ENCODE measurements at regions not wholly inside any gene's neighbourhood (a gene's known extent, or its start where the extent isn't known, plus 50 kb on each side); places are given as distances from the start of the nearest gene placed in this dataset.

- H3K9me3 ChIP-seq (ENCODE audit: control insufficient read depth, low read depth, low read length): no peaks in the 10 kb centered on the region
- no peaks in the 10 kb centered on the region for H3K27me3 ChIP-seq (ENCODE audit: control insufficient read depth, insufficient read depth, low read length)
- H3K27ac ChIP-seq (ENCODE audit: low read length): no peak overlapping the region
- WGBS (ENCODE audit: insufficient coverage, low lambda C conversion rate): 92% methylated on average over 2 of the region's 3 CpGs
- no peaks in the 10 kb centered on the region for H3K4me1 ChIP-seq (ENCODE audit: control insufficient read depth, insufficient read depth, low read length)
- no peaks in the 10 kb centered on the region for H3K36me3 ChIP-seq (ENCODE audit: control insufficient read depth, insufficient read depth, low read length)
- H3K4me3 ChIP-seq (ENCODE audit: low read length): no peak overlapping the region
- no peak for DNase-seq
These were observed 225.3 kb upstream of the TLE4 start for GRCh38 chr9:79346350-79347020.

GRCh38 chr9:79352322-79352721, 219.4 kb upstream of the TLE4 start:
- no CpG with 5 or more reads among the region's 3 CpGs for WGBS (ENCODE audit: insufficient coverage, low lambda C conversion rate)
- Histone ChIP-seq H3K27ac (ENCODE audit: low read length) (no peak overlapping the region), H3K4me1 (ENCODE audit: control insufficient read depth, insufficient read depth, low read length) (no peaks in the 10 kb centered on the region), H3K4me3 (ENCODE audit: low read length) (no peak overlapping the region), H3K36me3 (ENCODE audit: control insufficient read depth, insufficient read depth, low read length) (no peaks in the 10 kb centered on the region), H3K9me3 (ENCODE audit: control insufficient read depth, low read depth, low read length) (no peaks in the 10 kb centered on the region), H3K27me3 (ENCODE audit: control insufficient read depth, insufficient read depth, low read length) (peaks cover 2% of the 10 kb centered on the region)
- DNase-seq: no peak

GRCh38 chr9:79353856-79354520, 217.8 kb upstream of the TLE4 start:
- H3K27ac ChIP-seq (ENCODE audit: low read length): no peak overlapping the region
- no peaks in the 10 kb centered on the region for H3K36me3 ChIP-seq (ENCODE audit: control insufficient read depth, insufficient read depth, low read length)
- H3K4me3 ChIP-seq (ENCODE audit: low read length): no peak overlapping the region
- DNase-seq: no peak
- H3K4me1 ChIP-seq (ENCODE audit: control insufficient read depth, insufficient read depth, low read length): no peaks in the 10 kb centered on the region
- WGBS (ENCODE audit: insufficient coverage, low lambda C conversion rate): no CpG with 5 or more reads among the region's 2 CpGs
- H3K27me3 ChIP-seq (ENCODE audit: control insufficient read depth, insufficient read depth, low read length): peaks cover 2% of the 10 kb centered on the region
- H3K9me3 ChIP-seq (ENCODE audit: control insufficient read depth, low read depth, low read length): no peaks in the 10 kb centered on the region

- WGBS (ENCODE audit: insufficient coverage, low lambda C conversion rate): 21% methylated on average over 3 of the region's 5 CpGs
- Histone ChIP-seq H3K4me3 (ENCODE audit: low read length) (no peak overlapping the region), H3K9me3 (ENCODE audit: control insufficient read depth, low read depth, low read length) (no peaks in the 10 kb centered on the region), H3K27me3 (ENCODE audit: control insufficient read depth, insufficient read depth, low read length) (peaks cover 2% of the 10 kb centered on the region), H3K4me1 (ENCODE audit: control insufficient read depth, insufficient read depth, low read length) (no peaks in the 10 kb centered on the region), H3K27ac (ENCODE audit: low read length) (no peak overlapping the region), H3K36me3 (ENCODE audit: control insufficient read depth, insufficient read depth, low read length) (no peaks in the 10 kb centered on the region)
- no peak for DNase-seq
These were observed 214.6 kb upstream of the TLE4 start for GRCh38 chr9:79357194-79357593.

GRCh38 chr9:79357616-79358015, 214.1 kb upstream of the TLE4 start:
- no peak overlapping the region for H3K4me3 ChIP-seq (ENCODE audit: low read length)
- WGBS (ENCODE audit: insufficient coverage, low lambda C conversion rate): 80% methylated on average over 1 of the region's 6 CpGs
- no peak overlapping the region for H3K27ac ChIP-seq (ENCODE audit: low read length)
- H3K9me3 ChIP-seq (ENCODE audit: control insufficient read depth, low read depth, low read length): no peaks in the 10 kb centered on the region
- DNase-seq: no peak
- no peaks in the 10 kb centered on the region for H3K4me1 ChIP-seq (ENCODE audit: control insufficient read depth, insufficient read depth, low read length)
- no peaks in the 10 kb centered on the region for H3K36me3 ChIP-seq (ENCODE audit: control insufficient read depth, insufficient read depth, low read length)
- peaks cover 2% of the 10 kb centered on the region for H3K27me3 ChIP-seq (ENCODE audit: control insufficient read depth, insufficient read depth, low read length)

- Histone ChIP-seq H3K36me3 (ENCODE audit: control insufficient read depth, insufficient read depth, low read length) (no peaks in the 10 kb centered on the region), H3K9me3 (ENCODE audit: control insufficient read depth, low read depth, low read length) (no peaks in the 10 kb centered on the region), H3K27ac (ENCODE audit: low read length) (no peak overlapping the region), H3K4me1 (ENCODE audit: control insufficient read depth, insufficient read depth, low read length) (no peaks in the 10 kb centered on the region), H3K27me3 (ENCODE audit: control insufficient read depth, insufficient read depth, low read length) (peaks cover 2% of the 10 kb centered on the region), H3K4me3 (ENCODE audit: low read length) (no peak overlapping the region)
- peak in 1 of 2 donors; percentile 3 for DNase-seq
- 75% methylated on average over 2 of the region's 5 CpGs for WGBS (ENCODE audit: insufficient coverage, low lambda C conversion rate)
These were observed 211.1 kb upstream of the TLE4 start for GRCh38 chr9:79360387-79361347.

- WGBS (ENCODE audit: insufficient coverage, low lambda C conversion rate): 40% methylated on average over 1 of the region's 9 CpGs
- H3K36me3 ChIP-seq (ENCODE audit: control insufficient read depth, insufficient read depth, low read length): no peaks in the 10 kb centered on the region
- no peaks in the 10 kb centered on the region for H3K4me1 ChIP-seq (ENCODE audit: control insufficient read depth, insufficient read depth, low read length)
- H3K27ac ChIP-seq (ENCODE audit: low read length): no peak overlapping the region
- H3K27me3 ChIP-seq (ENCODE audit: control insufficient read depth, insufficient read depth, low read length): no peaks in the 10 kb centered on the region
- DNase-seq: no peak
- H3K4me3 ChIP-seq (ENCODE audit: low read length): no peak overlapping the region
- no peaks in the 10 kb centered on the region for H3K9me3 ChIP-seq (ENCODE audit: control insufficient read depth, low read depth, low read length)
These were observed 209.4 kb upstream of the TLE4 start for GRCh38 chr9:79362100-79363081.

- Histone ChIP-seq H3K4me3 (ENCODE audit: low read length) (no peak overlapping the region), H3K9me3 (ENCODE audit: control insufficient read depth, low read depth, low read length) (no peaks in the 10 kb centered on the region), H3K27ac (ENCODE audit: low read length) (no peak overlapping the region), H3K27me3 (ENCODE audit: control insufficient read depth, insufficient read depth, low read length) (no peaks in the 10 kb centered on the region), H3K4me1 (ENCODE audit: control insufficient read depth, insufficient read depth, low read length) (no peaks in the 10 kb centered on the region), H3K36me3 (ENCODE audit: control insufficient read depth, insufficient read depth, low read length) (no peaks in the 10 kb centered on the region)
- WGBS (ENCODE audit: insufficient coverage, low lambda C conversion rate): 100% methylated on average over 2 of the region's 6 CpGs
- DNase-seq: no peak
These were observed 202.1 kb upstream of the TLE4 start for GRCh38 chr9:79369676-79370075.

- no CpG with 5 or more reads among the region's 2 CpGs for WGBS (ENCODE audit: insufficient coverage, low lambda C conversion rate)
- DNase-seq: no peak
- Histone ChIP-seq H3K36me3 (ENCODE audit: control insufficient read depth, insufficient read depth, low read length) (no peaks in the 10 kb centered on the region), H3K9me3 (ENCODE audit: control insufficient read depth, low read depth, low read length) (no peaks in the 10 kb centered on the region), H3K4me1 (ENCODE audit: control insufficient read depth, insufficient read depth, low read length) (no peaks in the 10 kb centered on the region), H3K4me3 (ENCODE audit: low read length) (no peak overlapping the region), H3K27me3 (ENCODE audit: control insufficient read depth, insufficient read depth, low read length) (no peaks in the 10 kb centered on the region), H3K27ac (ENCODE audit: low read length) (no peak overlapping the region)
These were observed 200.5 kb upstream of the TLE4 start for GRCh38 chr9:79371301-79371700.

All from large intestine (tissue), 3 donors.